Endodermal cell (in vitro differentiated cells): ENCODE measurements at regions not wholly inside any gene's neighbourhood (a gene's known extent, or its start where the extent isn't known, plus 50 kb on each side); places are given as distances from the start of the nearest gene placed in this dataset.
A peak's percentile ranks its signal among the peaks of the same experiment; 100 is the strongest.

Source experiments
- DNase-seq: peaks from one replicate; pipeline ENCODE4 v3.0.0-alpha.2; 2017
- H3K27ac ChIP-seq: 2 replicates; pipeline ENCODE4 v1.5.1; 2013; ENCODE audit warnings: mild to moderate bottlenecking, low read depth, low read length, moderate library complexity
- H3K27me3 ChIP-seq: 2 replicates; pipeline ENCODE4 v1.6.1; 2013; ENCODE audit warnings: mild to moderate bottlenecking, low read length, moderate library complexity; ENCODE audit not compliant: insufficient read depth, control insufficient read depth, poor library complexity, severe bottlenecking
- H3K36me3 ChIP-seq: 2 replicates; pipeline ENCODE4 v1.7.0; 2013; ENCODE audit warnings: mild to moderate bottlenecking, low read length, moderate library complexity; ENCODE audit not compliant: control insufficient read depth, insufficient read depth
- H3K4me1 ChIP-seq: one replicate; pipeline ENCODE4 v1.7.0; 2013; ENCODE audit warnings: low read length; ENCODE audit not compliant: control insufficient read depth, insufficient read depth
- H3K4me3 ChIP-seq: 2 replicates; pipeline ENCODE4 v1.5.1; 2013; ENCODE audit warnings: mild to moderate bottlenecking, low read length, moderate library complexity
- H3K9ac ChIP-seq: 2 replicates; pipeline ENCODE4 v1.6.1; 2013; ENCODE audit warnings: mild to moderate bottlenecking, low read length, moderate library complexity; ENCODE audit not compliant: poor library complexity, severe bottlenecking; ENCODE audit errors: extremely low read depth
- H3K9me3 ChIP-seq: 2 replicates; pipeline ENCODE4 v1.6.1; 2013; ENCODE audit warnings: mild to moderate bottlenecking, low read length, moderate library complexity; ENCODE audit not compliant: control insufficient read depth
- H3K27ac Mint-ChIP-seq: 2 replicates; pipeline ENCODE4 v1.8.0; 2020; ENCODE audit warnings: mixed read lengths
- H3K27me3 Mint-ChIP-seq: 2 replicates; pipeline ENCODE4 v1.8.0; 2021; ENCODE audit warnings: mild to moderate bottlenecking, mixed read lengths; ENCODE audit not compliant: insufficient read depth
- H3K36me3 Mint-ChIP-seq: 2 replicates; pipeline ENCODE4 v1.8.0; 2020; ENCODE audit warnings: low read depth, mixed read lengths
- H3K4me1 Mint-ChIP-seq: 2 replicates; pipeline ENCODE4 v1.8.0; 2020; ENCODE audit warnings: mixed read lengths
- H3K4me3 Mint-ChIP-seq: 2 replicates; pipeline ENCODE4 v1.8.0; 2020; ENCODE audit warnings: mild to moderate bottlenecking, moderate library complexity, mixed read lengths
- H3K9me3 Mint-ChIP-seq: 2 replicates; pipeline ENCODE4 v1.8.0; 2020; ENCODE audit warnings: mild to moderate bottlenecking, mixed read lengths
- CTCF ChIP-seq: fragments of 200-600 bp; sonication (generic); conservative IDR thresholded peaks from 2 replicates; pipeline ENCODE4 v1.5.0; 2021; ENCODE audit warnings: antibody characterized with exemption, mild to moderate bottlenecking
- WGBS, 2 experiments: methylation state at CpG; one replicate each; pipeline versions ENCODE4 v1.1.5 to v1.1.7; 2013; ENCODE audit warnings: missing lambda C conversion rate in 2 of 2, mixed read lengths in 1 of 2; ENCODE audit not compliant: insufficient coverage in 1 of 2, insufficient read length in 1 of 2; 5-methylcytosine and 5-hydroxymethylcytosine counted together

GRCh38 chr1:38433084-38433722 lies 386.6 kb upstream of the POU3F1 start:
- no peaks in the 10 kb centered on the region for H3K9me3 ChIP-seq
- H3K9me3 Mint-ChIP-seq: peaks cover 4% of the 10 kb centered on the region
- no peak overlapping the region for H3K4me3 ChIP-seq
- no peaks in the 10 kb centered on the region for H3K4me1 ChIP-seq
- no peaks in the 10 kb centered on the region for H3K27me3 ChIP-seq
- no peak for TF ChIP-seq CTCF
- peaks cover 22% of the 10 kb centered on the region for H3K4me1 Mint-ChIP-seq
- H3K4me3 Mint-ChIP-seq: no peak overlapping the region
- H3K36me3 Mint-ChIP-seq: peaks cover 23% of the 10 kb centered on the region
- H3K27ac Mint-ChIP-seq: no peak overlapping the region
- no peak overlapping the region for H3K9ac ChIP-seq
- no peak overlapping the region for H3K27ac ChIP-seq
- peak; percentile 73 for DNase-seq
- 89 to 98% methylated on average over 8 to 10 of the region's 10 CpGs for WGBS, 2 experiments
- no peaks in the 10 kb centered on the region for H3K27me3 Mint-ChIP-seq
- H3K36me3 ChIP-seq: peaks cover 17% of the 10 kb centered on the region

- H3K27me3 Mint-ChIP-seq: no peaks in the 10 kb centered on the region
- no peaks in the 10 kb centered on the region for H3K9me3 Mint-ChIP-seq
- H3K36me3 Mint-ChIP-seq: peaks cover 14% of the 10 kb centered on the region
- H3K4me1 Mint-ChIP-seq: peaks cover 22% of the 10 kb centered on the region
- TF ChIP-seq CTCF: no peak
- 70% methylated on average over 2 to 3 of the region's 3 CpGs for WGBS, 2 experiments
- no peaks in the 10 kb centered on the region for H3K9me3 ChIP-seq
- DNase-seq: peak; percentile 74
- no peak overlapping the region for H3K9ac ChIP-seq
- no peaks in the 10 kb centered on the region for H3K27me3 ChIP-seq
- no peaks in the 10 kb centered on the region for H3K4me1 ChIP-seq
- no peak overlapping the region for H3K27ac ChIP-seq
- H3K36me3 ChIP-seq: peaks cover 22% of the 10 kb centered on the region
- H3K27ac Mint-ChIP-seq: no peak overlapping the region
- H3K4me3 Mint-ChIP-seq: no peak overlapping the region
- peak overlapping the region; percentile 64 for H3K4me3 ChIP-seq
Observed at GRCh38 chr1:38431535-38432376, 385.2 kb upstream of the POU3F1 start.

GRCh38 chr1:38430949-38431348 lies 384.4 kb upstream of the POU3F1 start:
- no peak for TF ChIP-seq CTCF
- no peaks in the 10 kb centered on the region for H3K27me3 ChIP-seq
- no peaks in the 10 kb centered on the region for H3K9me3 ChIP-seq
- no peaks in the 10 kb centered on the region for H3K4me1 ChIP-seq
- Mint-ChIP-seq H3K4me3 (peak overlapping the region; percentile 24), H3K4me1 (peaks cover 22% of the 10 kb centered on the region), H3K9me3 (no peaks in the 10 kb centered on the region), H3K27me3 (no peaks in the 10 kb centered on the region), H3K27ac (peak overlapping the region; percentile 16), H3K36me3 (peaks cover 15% of the 10 kb centered on the region)
- H3K36me3 ChIP-seq: peaks cover 22% of the 10 kb centered on the region
- H3K27ac ChIP-seq: no peak overlapping the region
- H3K9ac ChIP-seq: no peak overlapping the region
- no peak for DNase-seq
- peak overlapping the region; percentile 64 for H3K4me3 ChIP-seq
